ENCODE measurements at regions not wholly inside any gene's neighbourhood (a gene's known extent, or its start where the extent isn't known, plus 50 kb on each side); places are given as distances from the start of the nearest gene placed in this dataset.

DNA sequence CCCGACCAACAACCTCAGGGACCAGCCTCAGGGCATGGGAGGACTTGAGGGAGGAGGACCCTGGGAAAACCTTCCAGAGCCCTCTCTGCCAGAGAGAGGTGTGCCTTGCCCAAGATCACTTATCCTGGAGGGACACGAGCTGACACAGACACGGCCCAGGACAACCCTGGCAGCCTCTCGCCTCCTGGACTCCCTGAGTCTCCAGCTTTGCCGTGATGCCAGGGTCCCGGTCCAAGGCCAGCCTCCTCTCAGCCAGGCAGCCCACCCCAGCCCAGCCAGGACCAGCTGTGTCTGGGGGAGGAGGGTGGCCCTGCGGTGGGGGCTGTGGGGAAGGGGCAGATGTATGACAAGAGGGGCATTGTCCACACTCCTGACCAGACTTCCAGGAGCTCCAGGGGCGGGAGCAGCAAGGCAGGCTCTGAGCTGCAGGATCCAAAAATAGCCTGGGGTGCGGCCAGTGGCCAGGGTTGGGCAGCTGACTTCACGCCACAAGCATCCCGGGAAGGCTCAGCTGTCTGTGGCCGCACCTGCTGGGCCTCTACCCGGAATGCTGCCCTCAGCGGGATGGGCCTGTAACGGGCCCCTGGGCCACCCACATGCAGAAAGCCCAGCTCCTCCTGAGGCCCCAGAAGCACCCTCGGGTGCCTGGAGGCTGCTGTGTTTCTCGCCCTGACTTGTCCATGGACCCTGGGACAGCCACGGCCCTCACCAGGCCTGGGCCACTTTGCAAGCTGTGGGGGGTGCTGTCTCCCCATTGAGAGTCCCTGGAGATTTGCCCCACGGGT lies 65.5 kb upstream of the GPC1 start:
- Histone ChIP-seq H3K9me3 (ENCODE audit: low read depth) (no peaks in the 10 kb centered on the region), H3F3A (ENCODE audit: low read depth) (no peaks in the 10 kb centered on the region), H3K27ac (no peak overlapping the region), H3K9ac (no peak overlapping the region), H3K36me3 (no peaks in the 10 kb centered on the region), H3K4me3 (no peak overlapping the region), H2AFZ (replicated peaks) (no peak overlapping the region), H3K4me1 (no peaks in the 10 kb centered on the region), H3K4me2 (no peak overlapping the region), H3K79me2 (ENCODE audit: low read depth) (no peaks in the 10 kb centered on the region), H4K20me1 (ENCODE audit: low read depth) (no peaks in the 10 kb centered on the region), H3K27me3 (no peaks in the 10 kb centered on the region)
- TF ChIP-seq, protein P1, sequence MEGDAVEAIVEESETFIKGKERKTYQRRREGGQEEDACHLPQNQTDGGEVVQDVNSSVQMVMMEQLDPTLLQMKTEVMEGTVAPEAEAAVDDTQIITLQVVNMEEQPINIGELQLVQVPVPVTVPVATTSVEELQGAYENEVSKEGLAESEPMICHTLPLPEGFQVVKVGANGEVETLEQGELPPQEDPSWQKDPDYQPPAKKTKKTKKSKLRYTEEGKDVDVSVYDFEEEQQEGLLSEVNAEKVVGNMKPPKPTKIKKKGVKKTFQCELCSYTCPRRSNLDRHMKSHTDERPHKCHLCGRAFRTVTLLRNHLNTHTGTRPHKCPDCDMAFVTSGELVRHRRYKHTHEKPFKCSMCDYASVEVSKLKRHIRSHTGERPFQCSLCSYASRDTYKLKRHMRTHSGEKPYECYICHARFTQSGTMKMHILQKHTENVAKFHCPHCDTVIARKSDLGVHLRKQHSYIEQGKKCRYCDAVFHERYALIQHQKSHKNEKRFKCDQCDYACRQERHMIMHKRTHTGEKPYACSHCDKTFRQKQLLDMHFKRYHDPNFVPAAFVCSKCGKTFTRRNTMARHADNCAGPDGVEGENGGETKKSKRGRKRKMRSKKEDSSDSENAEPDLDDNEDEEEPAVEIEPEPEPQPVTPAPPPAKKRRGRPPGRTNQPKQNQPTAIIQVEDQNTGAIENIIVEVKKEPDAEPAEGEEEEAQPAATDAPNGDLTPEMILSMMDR (IDR thresholded peaks at IDR 0.05) = no peak
- TF ChIP-seq EZH2 (IDR thresholded peaks at IDR 0.05) = no peak
- no peak for TF ChIP-seq EZH2phosphoT487 (IDR thresholded peaks at IDR 0.05)
- Mint-ChIP-seq H3K27ac (no peak overlapping the region), H3K4me1 (peaks cover 7% of the 10 kb centered on the region), H3K27me3 (ENCODE audit: insufficient read depth, low read depth) (peaks cover 3% of the 10 kb centered on the region), H3K4me3 (no peak overlapping the region), H3K36me3 (no peaks in the 10 kb centered on the region), H3K9me3 (no peaks in the 10 kb centered on the region)
- DNase-seq (ENCODE audit: low spot score) = no peak

GRCh38 chr2:240371129-240372000 lies 64.1 kb upstream of the GPC1 start:
- no peaks in the 10 kb centered on the region for H3K27me3 ChIP-seq
- H3K4me2 ChIP-seq = no peak overlapping the region
- no peaks in the 10 kb centered on the region for H3K9me3 ChIP-seq (ENCODE audit: low read depth)
- TF ChIP-seq EZH2 (IDR thresholded peaks at IDR 0.05) (no peak), EZH2phosphoT487 (IDR thresholded peaks at IDR 0.05) (no peak)
- TF ChIP-seq, protein P1 (IDR thresholded peaks at IDR 0.05) = no peak
- no peaks in the 10 kb centered on the region for H3K4me1 ChIP-seq
- H2AFZ ChIP-seq (replicated peaks) = no peak overlapping the region
- no peaks in the 10 kb centered on the region for H4K20me1 ChIP-seq (ENCODE audit: low read depth)
- no peak overlapping the region for H3K27ac ChIP-seq
- DNase-seq (ENCODE audit: low spot score) = no peak
- no peaks in the 10 kb centered on the region for H3K36me3 Mint-ChIP-seq
- H3K4me3 Mint-ChIP-seq = no peak overlapping the region
- H3F3A ChIP-seq (ENCODE audit: low read depth) = no peaks in the 10 kb centered on the region
- peaks cover 3% of the 10 kb centered on the region for H3K27me3 Mint-ChIP-seq (ENCODE audit: insufficient read depth, low read depth)
- H3K9ac ChIP-seq = no peak overlapping the region
- H3K9me3 Mint-ChIP-seq = no peaks in the 10 kb centered on the region
- peaks cover 7% of the 10 kb centered on the region for H3K4me1 Mint-ChIP-seq
- H3K4me3 ChIP-seq = no peak overlapping the region
- no peaks in the 10 kb centered on the region for H3K36me3 ChIP-seq
- no peak overlapping the region for H3K27ac Mint-ChIP-seq
- no peaks in the 10 kb centered on the region for H3K79me2 ChIP-seq (ENCODE audit: low read depth)

DNA sequence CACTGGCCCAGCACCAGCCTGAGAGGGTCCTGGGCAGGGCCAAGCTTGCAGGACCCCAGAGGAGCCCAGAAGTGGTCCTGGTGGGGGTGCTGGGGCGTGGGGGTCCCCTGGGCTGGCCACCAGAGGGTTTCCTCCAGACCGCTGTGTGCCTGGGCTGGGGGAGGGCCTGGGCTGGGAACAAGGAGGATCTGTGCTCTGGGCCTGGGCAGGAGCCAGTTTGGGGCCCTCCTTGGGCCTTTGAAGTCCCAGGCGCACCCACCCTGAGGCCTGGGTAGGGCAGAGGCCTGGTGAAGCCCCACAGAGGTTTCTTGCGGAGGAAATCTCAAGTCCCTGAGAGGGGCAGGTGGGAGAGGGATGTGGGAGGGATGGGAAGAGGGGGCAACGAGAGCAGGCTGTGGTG lies 63.4 kb upstream of the GPC1 start:
- H3F3A ChIP-seq (ENCODE audit: low read depth) = no peaks in the 10 kb centered on the region
- H3K9me3 Mint-ChIP-seq = no peaks in the 10 kb centered on the region
- no peaks in the 10 kb centered on the region for H3K4me1 ChIP-seq
- H3K27me3 ChIP-seq = no peaks in the 10 kb centered on the region
- DNase-seq (ENCODE audit: low spot score) = no peak
- no peak overlapping the region for H3K4me2 ChIP-seq
- H3K4me1 Mint-ChIP-seq = peaks cover 4% of the 10 kb centered on the region
- no peak overlapping the region for H3K27ac Mint-ChIP-seq
- no peaks in the 10 kb centered on the region for H4K20me1 ChIP-seq (ENCODE audit: low read depth)
- H3K36me3 Mint-ChIP-seq = no peaks in the 10 kb centered on the region
- H3K4me3 ChIP-seq = no peak overlapping the region
- no peaks in the 10 kb centered on the region for H3K36me3 ChIP-seq
- H3K79me2 ChIP-seq (ENCODE audit: low read depth) = no peaks in the 10 kb centered on the region
- H3K27me3 Mint-ChIP-seq (ENCODE audit: insufficient read depth, low read depth) = peaks cover 3% of the 10 kb centered on the region
- no peaks in the 10 kb centered on the region for H3K9me3 ChIP-seq (ENCODE audit: low read depth)
- H2AFZ ChIP-seq (replicated peaks) = no peak overlapping the region
- H3K4me3 Mint-ChIP-seq = no peak overlapping the region
- H3K27ac ChIP-seq = no peak overlapping the region
- H3K9ac ChIP-seq = no peak overlapping the region
- TF ChIP-seq EZH2phosphoT487 (IDR thresholded peaks at IDR 0.05) = no peak
- TF ChIP-seq EZH2 (IDR thresholded peaks at IDR 0.05) = no peak
- TF ChIP-seq, protein P1 (IDR thresholded peaks at IDR 0.05) = no peak
